ENCODE measurements at regions not wholly inside any gene's neighbourhood (a gene's known extent, or its start where the extent isn't known, plus 50 kb on each side); places are given as distances from the start of the nearest gene placed in this dataset.
"Not testable (repeated sequence)": the region's sequence is repeated elsewhere in the genome, so short reads cannot be mapped to it uniquely, and the experiment has no call there.

- no peaks in the 10 kb centered on the region for H3K9me3 Mint-ChIP-seq (ENCODE audit: unreplicated experiment)
- TF ChIP-seq CTCF (IDR thresholded peaks at IDR 0.05; ENCODE audit: unreplicated experiment), result no peak
These were observed 54.5 kb upstream of the PRKD1 start for GRCh38 chr14:29982171-29982570.

DNA sequence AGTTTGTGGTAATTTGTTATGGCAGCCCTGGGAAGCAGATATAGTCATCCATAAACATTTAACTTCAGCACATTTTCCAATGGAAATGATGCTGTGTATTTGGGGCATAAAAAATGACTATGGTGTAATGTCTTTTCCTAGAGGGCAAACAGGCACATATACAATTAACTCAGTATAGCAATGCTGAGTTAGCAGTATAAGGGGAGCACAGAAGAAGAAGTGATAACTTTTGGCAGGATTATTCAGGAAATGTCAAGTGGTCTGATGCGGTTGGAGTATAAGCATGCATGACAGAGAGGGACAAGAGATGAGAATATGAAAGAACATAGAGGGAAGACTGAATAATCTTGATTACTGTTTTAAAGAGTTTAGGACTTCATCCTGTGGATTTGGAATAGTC, 55.3 kb upstream of the PRKD1 start:
- Mint-ChIP-seq H3K4me1 (ENCODE audit: unreplicated experiment) (no peaks in the 10 kb centered on the region), H3K27me3 (ENCODE audit: unreplicated experiment) (peaks cover 2% of the 10 kb centered on the region), H3K36me3 (ENCODE audit: low read depth, unreplicated experiment) (no peaks in the 10 kb centered on the region), H3K4me3 (ENCODE audit: unreplicated experiment) (no peak overlapping the region), H3K27ac (ENCODE audit: unreplicated experiment) (no peak overlapping the region), H3K9me3 (ENCODE audit: unreplicated experiment) (no peaks in the 10 kb centered on the region)
- no peak for TF ChIP-seq CTCF (IDR thresholded peaks at IDR 0.05; ENCODE audit: unreplicated experiment)
- DNase-seq (ENCODE audit: low spot score), result no peak

More at GRCh38 chr14:29982171-29982570, 54.5 kb upstream of the PRKD1 start:
- no peak overlapping the region for H3K27ac Mint-ChIP-seq (ENCODE audit: unreplicated experiment)
- peaks cover 2% of the 10 kb centered on the region for H3K27me3 Mint-ChIP-seq (ENCODE audit: unreplicated experiment)
- DNase-seq (ENCODE audit: low spot score), result no peak
- no peaks in the 10 kb centered on the region for H3K36me3 Mint-ChIP-seq (ENCODE audit: low read depth, unreplicated experiment)
- no peaks in the 10 kb centered on the region for H3K4me1 Mint-ChIP-seq (ENCODE audit: unreplicated experiment)
- no peak overlapping the region for H3K4me3 Mint-ChIP-seq (ENCODE audit: unreplicated experiment)

DNA sequence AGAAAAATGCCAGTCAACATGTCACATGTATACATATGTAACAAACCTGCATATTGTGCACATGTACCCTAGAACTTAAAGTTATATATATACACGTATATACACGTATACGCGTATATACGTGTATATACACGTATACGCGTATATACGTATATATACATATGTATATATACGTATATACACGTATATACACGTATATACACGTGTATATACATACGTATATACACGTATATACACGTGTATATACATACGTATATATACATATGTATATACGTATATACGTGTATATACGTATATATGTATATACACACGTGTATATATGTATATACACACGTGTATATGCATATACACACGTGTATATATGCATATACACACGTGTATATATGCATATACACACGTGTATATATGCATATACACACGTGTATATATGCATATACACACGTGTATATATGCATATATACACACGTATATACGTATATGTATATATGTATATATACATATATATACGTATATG, 62.8 kb upstream of the PRKD1 start:
- H3K36me3 Mint-ChIP-seq (ENCODE audit: low read depth, unreplicated experiment); H3K4me1 Mint-ChIP-seq (ENCODE audit: unreplicated experiment); DNase-seq (ENCODE audit: low spot score); H3K4me3 Mint-ChIP-seq (ENCODE audit: unreplicated experiment); H3K27ac Mint-ChIP-seq (ENCODE audit: unreplicated experiment); H3K27me3 Mint-ChIP-seq (ENCODE audit: unreplicated experiment); H3K9me3 Mint-ChIP-seq (ENCODE audit: unreplicated experiment): not testable (repeated sequence)

DNA sequence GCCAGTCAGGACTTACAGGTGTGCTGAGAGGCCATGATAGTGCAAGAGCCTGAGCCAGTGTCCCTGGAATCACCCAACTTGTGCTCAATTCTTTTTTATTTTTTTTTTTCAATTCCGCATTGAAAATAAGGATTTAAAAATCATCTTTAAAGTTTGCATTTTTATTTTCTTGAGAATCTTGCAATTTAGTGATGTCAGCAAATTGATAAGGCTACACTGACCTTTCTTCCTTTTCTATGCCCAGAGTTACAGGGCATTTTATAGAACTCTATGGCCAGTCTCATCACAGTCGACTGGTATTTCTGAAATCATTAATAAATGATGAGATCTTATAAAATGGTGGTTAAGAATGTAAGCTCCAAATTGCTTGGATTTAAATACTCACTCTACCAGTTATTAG, 63.3 kb upstream of the PRKD1 start:
- no peaks in the 10 kb centered on the region for H3K9me3 Mint-ChIP-seq (ENCODE audit: unreplicated experiment)
- no peak for TF ChIP-seq CTCF (IDR thresholded peaks at IDR 0.05; ENCODE audit: unreplicated experiment)
- H3K27me3 Mint-ChIP-seq (ENCODE audit: unreplicated experiment), result no peaks in the 10 kb centered on the region
- H3K36me3 Mint-ChIP-seq (ENCODE audit: low read depth, unreplicated experiment), result no peaks in the 10 kb centered on the region
- H3K4me3 Mint-ChIP-seq (ENCODE audit: unreplicated experiment), result no peak overlapping the region
- H3K27ac Mint-ChIP-seq (ENCODE audit: unreplicated experiment), result no peak overlapping the region
- H3K4me1 Mint-ChIP-seq (ENCODE audit: unreplicated experiment), result no peaks in the 10 kb centered on the region
- DNase-seq (ENCODE audit: low spot score), result no peak

- Mint-ChIP-seq H3K4me3 (ENCODE audit: unreplicated experiment) (no peak overlapping the region), H3K27ac (ENCODE audit: unreplicated experiment) (no peak overlapping the region), H3K9me3 (ENCODE audit: unreplicated experiment) (no peaks in the 10 kb centered on the region), H3K27me3 (ENCODE audit: unreplicated experiment) (no peaks in the 10 kb centered on the region), H3K4me1 (ENCODE audit: unreplicated experiment) (no peaks in the 10 kb centered on the region), H3K36me3 (ENCODE audit: low read depth, unreplicated experiment) (no peaks in the 10 kb centered on the region)
- no peak for TF ChIP-seq CTCF (IDR thresholded peaks at IDR 0.05; ENCODE audit: unreplicated experiment)
- DNase-seq (ENCODE audit: low spot score), result no peak
These were observed 65.5 kb upstream of the PRKD1 start for GRCh38 chr14:29993143-29993542.
